Gastroesophageal sphincter (tissue), 4 donors: ENCODE measurements at regions not wholly inside any gene's neighbourhood (a gene's known extent, or its start where the extent isn't known, plus 50 kb on each side); places are given as distances from the start of the nearest gene placed in this dataset.

Source experiments
- ATAC-seq: fragments of 150-250 bp; one replicate; pipeline ENCODE4 v1.9.1; 2016; ENCODE audit warnings: mild to moderate bottlenecking, moderate library complexity
- H3K27ac ChIP-seq, 4 donors: fragments of 200-600 bp; sonication (generic) in 3 of 4; 1 replicate in 3 of 4; 2 replicates in 1 of 4; pipeline ENCODE4 v1.5.1; 2016 to 2019
- H3K27me3 ChIP-seq: fragments of 200-600 bp; sonication (generic); one replicate; pipeline ENCODE4 v1.5.1; 2019
- H3K36me3 ChIP-seq, 2 donors: fragments of 200-600 bp; sonication (generic); one replicate each; pipeline ENCODE4 v1.5.1; 2019; ENCODE audit warnings: control low read depth in 1 of 2
- H3K4me1 ChIP-seq, 3 donors: fragments of 200-600 bp; sonication (generic); 1 replicate in 2 of 3; 2 replicates in 1 of 3; pipeline ENCODE4 v1.5.1; 2016 to 2019; ENCODE audit warnings: control low read depth in 2 of 3
- H3K4me3 ChIP-seq, 2 donors: fragments of 200-600 bp; sonication (generic); one replicate each; pipeline ENCODE4 v1.5.1; 2019; ENCODE audit warnings: mild to moderate bottlenecking in 1 of 2, moderate library complexity in 1 of 2
- H3K9me3 ChIP-seq, 3 donors: fragments of 200-600 bp; sonication (generic); one replicate each; pipeline ENCODE4 v1.5.1; 2017 to 2019; ENCODE audit warnings: control low read depth in 2 of 3
- EP300 ChIP-seq: sonication (generic); formaldehyde crosslinking; IDR thresholded peaks from one replicate; pipeline ENCODE4 v1.6.1; 2017; ENCODE audit warnings: antibody characterized with exemption, mild to moderate bottlenecking
- POLR2A ChIP-seq, 2 donors: fragments of 450-650 bp; IDR thresholded peaks; one replicate each; pipeline ENCODE4 v1.6.1; 2017; ENCODE audit warnings: antibody characterized with exemption in 2 of 2, mild to moderate bottlenecking in 2 of 2, moderate library complexity in 1 of 2
- POLR2AphosphoS5 ChIP-seq: sonication (generic); formaldehyde crosslinking; IDR thresholded peaks from one replicate; pipeline ENCODE4 v1.6.1; 2017; ENCODE audit warnings: antibody characterized with exemption
- WGBS, 2 donors: methylation state at CpG; one replicate each; pipeline ENCODE4 v1.1.5; 2018; ENCODE audit warnings: low coverage in 1 of 2; 5-methylcytosine and 5-hydroxymethylcytosine counted together
- TF ChIP-seq, protein P1 (sequence below), 4 experiments: fragments of 200-600 bp in 2 of 4; fragments of 450-650 bp in 2 of 4; sonication (generic) in 1 of 4; IDR thresholded peaks; one replicate each; pipeline ENCODE4 v1.5.1; 2017 to 2019; ENCODE audit warnings: antibody characterized with exemption in 4 of 4, mild to moderate bottlenecking in 2 of 4, moderate library complexity in 2 of 4

DNA sequence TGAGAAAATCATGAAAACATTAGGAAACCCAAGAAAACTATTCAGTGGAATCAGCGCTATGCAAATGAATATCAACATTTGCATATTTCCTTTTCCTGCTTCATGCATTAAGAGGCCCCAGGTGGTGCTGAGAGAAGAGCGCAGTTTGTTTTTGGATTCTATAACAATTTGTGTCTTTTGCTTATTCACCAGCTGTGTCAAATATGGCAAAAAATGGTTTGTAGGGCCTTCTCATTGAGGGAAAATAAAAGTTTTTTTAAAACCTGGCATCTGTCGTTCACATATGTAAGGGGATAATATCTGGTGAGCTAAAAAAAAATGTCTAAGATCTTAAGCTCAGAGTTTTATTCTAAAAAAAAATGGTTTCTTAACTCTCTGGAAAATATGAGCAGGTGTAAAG, 122.5 kb upstream of the ROBO2 start:
- 88 to 100% methylated on average over 3 of the region's 3 CpGs for WGBS, 2 donors
- TF ChIP-seq POLR2AphosphoS5 (no peak), EP300 (no peak), POLR2A (IDR thresholded peaks at IDR 0.05) (no peak)
- TF ChIP-seq, protein P1, sequence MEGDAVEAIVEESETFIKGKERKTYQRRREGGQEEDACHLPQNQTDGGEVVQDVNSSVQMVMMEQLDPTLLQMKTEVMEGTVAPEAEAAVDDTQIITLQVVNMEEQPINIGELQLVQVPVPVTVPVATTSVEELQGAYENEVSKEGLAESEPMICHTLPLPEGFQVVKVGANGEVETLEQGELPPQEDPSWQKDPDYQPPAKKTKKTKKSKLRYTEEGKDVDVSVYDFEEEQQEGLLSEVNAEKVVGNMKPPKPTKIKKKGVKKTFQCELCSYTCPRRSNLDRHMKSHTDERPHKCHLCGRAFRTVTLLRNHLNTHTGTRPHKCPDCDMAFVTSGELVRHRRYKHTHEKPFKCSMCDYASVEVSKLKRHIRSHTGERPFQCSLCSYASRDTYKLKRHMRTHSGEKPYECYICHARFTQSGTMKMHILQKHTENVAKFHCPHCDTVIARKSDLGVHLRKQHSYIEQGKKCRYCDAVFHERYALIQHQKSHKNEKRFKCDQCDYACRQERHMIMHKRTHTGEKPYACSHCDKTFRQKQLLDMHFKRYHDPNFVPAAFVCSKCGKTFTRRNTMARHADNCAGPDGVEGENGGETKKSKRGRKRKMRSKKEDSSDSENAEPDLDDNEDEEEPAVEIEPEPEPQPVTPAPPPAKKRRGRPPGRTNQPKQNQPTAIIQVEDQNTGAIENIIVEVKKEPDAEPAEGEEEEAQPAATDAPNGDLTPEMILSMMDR (IDR thresholded peaks at IDR 0.05), result no peak
- Histone ChIP-seq H3K27ac (no peak overlapping the region), H3K9me3 (peaks cover 0 to 3% (median 0%) of the 10 kb centered on the region in 3 donors), H3K36me3 (no peaks in the 10 kb centered on the region), H3K4me3 (no peak overlapping the region), H3K4me1 (no peaks in the 10 kb centered on the region), H3K27me3 (no peaks in the 10 kb centered on the region)
- no peak for ATAC-seq

DNA sequence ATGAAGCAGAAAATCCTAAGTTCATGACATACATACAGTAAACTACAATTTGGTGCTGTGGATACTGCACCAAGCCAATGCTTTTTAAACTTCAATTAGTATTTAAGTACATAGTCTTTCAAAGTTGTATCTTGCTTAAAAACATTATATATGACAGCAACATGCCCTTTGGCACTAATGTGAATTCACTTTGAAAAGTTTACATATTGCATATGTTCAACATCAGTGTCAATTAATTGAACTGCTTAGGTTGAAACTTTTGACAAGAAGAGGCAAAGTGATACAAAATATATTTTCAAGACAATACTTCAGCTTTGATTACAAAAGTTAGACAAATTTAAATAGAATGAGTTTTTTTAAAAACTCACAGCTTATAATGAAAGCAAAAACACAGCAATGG, 119.4 kb upstream of the ROBO2 start:
- peaks cover 0 to 5% (median 0%) of the 10 kb centered on the region in 3 donors for H3K9me3 ChIP-seq
- TF ChIP-seq EP300, result no peak
- TF ChIP-seq, protein P1 (IDR thresholded peaks at IDR 0.05), result no peak
- no peak for TF ChIP-seq POLR2AphosphoS5
- TF ChIP-seq POLR2A (IDR thresholded peaks at IDR 0.05), result no peak
- H3K36me3 ChIP-seq, result no peaks in the 10 kb centered on the region
- no peak overlapping the region for H3K4me3 ChIP-seq
- H3K4me1 ChIP-seq, result no peaks in the 10 kb centered on the region
- no peaks in the 10 kb centered on the region for H3K27me3 ChIP-seq
- H3K27ac ChIP-seq, result no peak overlapping the region
- no peak for ATAC-seq

DNA sequence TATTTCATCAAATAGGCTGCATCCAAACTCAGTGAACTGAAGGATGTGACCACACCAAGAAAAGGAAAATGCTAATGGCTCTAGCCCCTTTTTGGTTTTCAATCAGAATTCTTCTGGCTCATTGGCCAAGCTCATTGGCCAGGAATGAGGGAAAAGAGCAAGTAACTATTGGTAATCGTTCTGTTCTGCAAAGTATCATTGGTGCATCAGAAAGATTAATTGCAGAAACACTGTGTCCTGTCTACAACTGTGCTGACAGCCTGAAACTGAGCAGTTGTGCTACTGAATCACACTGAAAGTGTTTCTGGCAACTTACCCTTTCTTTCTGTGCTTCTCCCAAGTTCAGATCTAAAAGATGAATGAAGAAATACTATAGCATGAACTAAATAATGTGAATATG, 116.4 kb upstream of the ROBO2 start:
- no peaks in the 10 kb centered on the region for H3K4me1 ChIP-seq
- no peak overlapping the region for H3K4me3 ChIP-seq
- TF ChIP-seq, protein P1 (IDR thresholded peaks at IDR 0.05), result no peak
- TF ChIP-seq POLR2A (IDR thresholded peaks at IDR 0.05) (no peak), EP300 (no peak), POLR2AphosphoS5 (no peak)
- peaks cover 0 to 5% (median 0%) of the 10 kb centered on the region in 3 donors for H3K9me3 ChIP-seq
- H3K36me3 ChIP-seq, result no peaks in the 10 kb centered on the region
- no peak for ATAC-seq
- H3K27ac ChIP-seq, result no peak overlapping the region
- 0 to 18% methylated on average over 1 of the region's 1 CpG for WGBS, 2 donors
- no peaks in the 10 kb centered on the region for H3K27me3 ChIP-seq

DNA sequence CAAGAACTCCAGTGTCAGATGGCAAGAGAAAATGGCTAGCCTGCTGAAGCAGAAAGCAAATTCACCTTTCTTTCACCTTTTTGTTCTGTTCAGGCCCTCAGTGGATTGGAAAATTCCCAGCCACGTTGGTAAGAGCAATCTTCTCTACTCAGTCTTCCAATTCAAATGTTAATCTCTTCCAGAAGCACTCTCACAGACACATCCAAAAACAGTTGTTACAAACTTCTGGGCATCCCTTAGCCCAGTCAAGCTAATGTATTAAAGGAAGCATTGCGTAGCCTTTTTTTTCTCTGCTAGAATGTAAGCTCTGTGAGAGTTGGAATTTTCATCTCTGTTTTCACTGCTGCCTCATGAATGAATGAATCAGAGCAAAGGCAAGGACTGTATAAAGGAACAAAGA, 109.2 kb upstream of the ROBO2 start:
- H3K4me3 ChIP-seq, result no peak overlapping the region
- H3K4me1 ChIP-seq, result no peaks in the 10 kb centered on the region
- H3K27me3 ChIP-seq, result no peaks in the 10 kb centered on the region
- no peaks in the 10 kb centered on the region for H3K36me3 ChIP-seq
- H3K27ac ChIP-seq, result no peak overlapping the region
- TF ChIP-seq POLR2A (IDR thresholded peaks at IDR 0.05), result no peak
- TF ChIP-seq EP300, result no peak
- TF ChIP-seq, protein P1 (IDR thresholded peaks at IDR 0.05), result no peak
- no peak for TF ChIP-seq POLR2AphosphoS5
- no peaks in the 10 kb centered on the region for H3K9me3 ChIP-seq
- ATAC-seq, result no peak
- 50 to 80% methylated on average over 2 of the region's 2 CpGs for WGBS, 2 donors

DNA sequence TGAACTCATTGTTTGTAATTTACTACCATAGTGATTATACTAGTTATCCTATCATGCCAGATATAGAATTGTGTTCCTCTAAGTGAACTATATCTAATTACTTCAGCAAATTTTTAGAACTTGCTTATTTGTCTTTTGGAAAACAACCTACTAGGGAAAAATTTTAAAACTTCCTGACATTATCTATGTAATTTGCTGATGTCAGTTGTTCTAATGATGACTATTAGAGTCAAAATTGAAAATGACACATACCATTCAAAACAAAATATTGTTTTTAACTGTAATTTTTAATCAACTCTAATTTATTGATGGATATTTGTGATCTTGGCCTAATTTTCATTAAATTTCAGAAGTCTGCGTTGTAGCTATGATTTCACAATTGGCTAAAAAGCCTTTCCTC, 106.7 kb upstream of the ROBO2 start:
- Histone ChIP-seq H3K4me3 (no peak overlapping the region), H3K4me1 (no peaks in the 10 kb centered on the region), H3K9me3 (no peaks in the 10 kb centered on the region), H3K36me3 (no peaks in the 10 kb centered on the region), H3K27me3 (no peaks in the 10 kb centered on the region), H3K27ac (no peak overlapping the region)
- TF ChIP-seq EP300 (no peak), POLR2A (IDR thresholded peaks at IDR 0.05) (no peak), POLR2AphosphoS5 (no peak)
- TF ChIP-seq, protein P1 (IDR thresholded peaks at IDR 0.05), result no peak
- WGBS, 2 donors, result 0 to 78% methylated on average over 1 of the region's 1 CpG
- no peak for ATAC-seq
